ENCODE measurements at regions not wholly inside any gene's neighbourhood (a gene's known extent, or its start where the extent isn't known, plus 50 kb on each side); places are given as distances from the start of the nearest gene placed in this dataset.

DNA sequence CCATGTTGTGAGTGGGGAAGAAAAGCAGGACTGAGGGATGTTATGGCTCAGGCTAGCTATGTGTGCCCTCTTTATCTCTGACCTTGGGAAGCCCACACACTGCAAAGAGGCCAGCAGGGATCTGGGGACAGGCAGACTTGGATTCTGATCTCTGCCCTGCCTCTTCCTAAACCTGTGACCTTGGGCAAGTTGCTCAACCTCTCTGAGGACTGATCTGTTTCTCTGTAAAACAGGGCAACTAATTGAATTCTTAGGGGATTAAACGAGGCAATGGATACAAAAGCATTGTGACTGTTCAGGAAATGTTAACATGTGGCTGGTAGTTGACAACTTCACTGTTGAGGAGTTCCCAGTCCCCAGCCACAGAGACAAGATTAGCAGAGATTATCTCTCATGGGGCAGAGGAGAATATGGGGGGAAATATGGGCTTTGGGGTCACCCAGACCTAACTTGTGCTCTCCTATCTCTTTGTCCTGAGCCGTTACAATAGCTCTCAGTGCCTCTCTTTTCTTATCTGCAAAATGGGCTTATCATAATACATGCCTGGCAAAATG lies 184.7 kb upstream of the GLI2 start (continued):
- TF ChIP-seq ZNF398 (tag by site-specific recombination; IDR thresholded peaks at IDR 0.05) (no peak), ZNF184 (tag by site-specific recombination; IDR thresholded peaks at IDR 0.05) (no peak)

GRCh38 chr2:120551522-120551921 lies 184.1 kb upstream of the GLI2 start:
- Histone ChIP-seq H3K4me1 (ENCODE audit: control insufficient read depth, insufficient read depth, low read length) (no peaks in the 10 kb centered on the region), H3K9me3 (ENCODE audit: control insufficient read depth, insufficient read depth, low read depth, low read length) (no peaks in the 10 kb centered on the region), H3K4me3 (ENCODE audit: low read depth, low read length) (no peak overlapping the region), H3K36me3 (ENCODE audit: control insufficient read depth in 2 of 2, insufficient read depth in 1 of 2, low read length in 2 of 2) (no peaks in the 10 kb centered on the region), H3K27ac (ENCODE audit: extremely low read depth, low read depth, low read length) (no peak overlapping the region)
- ChIA-PET CTCF (interaction anchor here (0.6 to 4.3 kb wide), 10 partner anchors 8 to 238 kb away, joined by 3 to 36 read pairs (median 5); no protein-coding TSS in a partner anchor), POLR2A (no interaction called here)
- TF ChIP-seq ZNF561 (tag by site-specific recombination; IDR thresholded peaks at IDR 0.05; ENCODE audit: borderline replicate concordance) (no peak), ZNF792 (tag by site-specific recombination; IDR thresholded peaks at IDR 0.05) (no peak), MZF1 (tag by site-specific recombination; IDR thresholded peaks at IDR 0.05; ENCODE audit: borderline replicate concordance) (no peak), ZNF664 (tag by site-specific recombination; IDR thresholded peaks at IDR 0.05) (no peak), SP3 (tag by site-specific recombination; IDR thresholded peaks at IDR 0.05) (no peak), ZNF19 (tag by site-specific recombination; IDR thresholded peaks at IDR 0.05; ENCODE audit: low read depth) (no peak), INSM2 (tag by site-specific recombination; IDR thresholded peaks at IDR 0.05) (no peak), ZNF48 (tag by site-specific recombination; IDR thresholded peaks at IDR 0.05) (no peak), ZNF335 (tag by site-specific recombination; conservative IDR thresholded peaks at IDR 0.05) (no peak), ZNF544 (tag by site-specific recombination; IDR thresholded peaks at IDR 0.05) (no peak), ZBTB6 (tag by site-specific recombination; IDR thresholded peaks at IDR 0.05) (no peak), ZNF394 (tag by site-specific recombination; IDR thresholded peaks at IDR 0.05; ENCODE audit: borderline replicate concordance) (no peak), ZNF174 (tag by site-specific recombination; IDR thresholded peaks at IDR 0.05) (no peak), ZNF2 (tag by site-specific recombination; IDR thresholded peaks at IDR 0.05) (no peak), ZNF580 (tag by site-specific recombination; IDR thresholded peaks at IDR 0.05) (no peak), ZNF10 (tag by site-specific recombination; IDR thresholded peaks at IDR 0.05) (no peak)
- TF ChIP-seq, protein P1, sequence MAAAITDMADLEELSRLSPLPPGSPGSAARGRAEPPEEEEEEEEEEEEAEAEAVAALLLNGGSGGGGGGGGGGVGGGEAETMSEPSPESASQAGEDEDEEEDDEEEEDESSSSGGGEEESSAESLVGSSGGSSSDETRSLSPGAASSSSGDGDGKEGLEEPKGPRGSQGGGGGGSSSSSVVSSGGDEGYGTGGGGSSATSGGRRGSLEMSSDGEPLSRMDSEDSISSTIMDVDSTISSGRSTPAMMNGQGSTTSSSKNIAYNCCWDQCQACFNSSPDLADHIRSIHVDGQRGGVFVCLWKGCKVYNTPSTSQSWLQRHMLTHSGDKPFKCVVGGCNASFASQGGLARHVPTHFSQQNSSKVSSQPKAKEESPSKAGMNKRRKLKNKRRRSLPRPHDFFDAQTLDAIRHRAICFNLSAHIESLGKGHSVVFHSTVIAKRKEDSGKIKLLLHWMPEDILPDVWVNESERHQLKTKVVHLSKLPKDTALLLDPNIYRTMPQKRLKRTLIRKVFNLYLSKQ (tag by site-specific recombination; IDR thresholded peaks at IDR 0.05; ENCODE audit: borderline replicate concordance): no peak
- TF ChIP-seq, protein P2, sequence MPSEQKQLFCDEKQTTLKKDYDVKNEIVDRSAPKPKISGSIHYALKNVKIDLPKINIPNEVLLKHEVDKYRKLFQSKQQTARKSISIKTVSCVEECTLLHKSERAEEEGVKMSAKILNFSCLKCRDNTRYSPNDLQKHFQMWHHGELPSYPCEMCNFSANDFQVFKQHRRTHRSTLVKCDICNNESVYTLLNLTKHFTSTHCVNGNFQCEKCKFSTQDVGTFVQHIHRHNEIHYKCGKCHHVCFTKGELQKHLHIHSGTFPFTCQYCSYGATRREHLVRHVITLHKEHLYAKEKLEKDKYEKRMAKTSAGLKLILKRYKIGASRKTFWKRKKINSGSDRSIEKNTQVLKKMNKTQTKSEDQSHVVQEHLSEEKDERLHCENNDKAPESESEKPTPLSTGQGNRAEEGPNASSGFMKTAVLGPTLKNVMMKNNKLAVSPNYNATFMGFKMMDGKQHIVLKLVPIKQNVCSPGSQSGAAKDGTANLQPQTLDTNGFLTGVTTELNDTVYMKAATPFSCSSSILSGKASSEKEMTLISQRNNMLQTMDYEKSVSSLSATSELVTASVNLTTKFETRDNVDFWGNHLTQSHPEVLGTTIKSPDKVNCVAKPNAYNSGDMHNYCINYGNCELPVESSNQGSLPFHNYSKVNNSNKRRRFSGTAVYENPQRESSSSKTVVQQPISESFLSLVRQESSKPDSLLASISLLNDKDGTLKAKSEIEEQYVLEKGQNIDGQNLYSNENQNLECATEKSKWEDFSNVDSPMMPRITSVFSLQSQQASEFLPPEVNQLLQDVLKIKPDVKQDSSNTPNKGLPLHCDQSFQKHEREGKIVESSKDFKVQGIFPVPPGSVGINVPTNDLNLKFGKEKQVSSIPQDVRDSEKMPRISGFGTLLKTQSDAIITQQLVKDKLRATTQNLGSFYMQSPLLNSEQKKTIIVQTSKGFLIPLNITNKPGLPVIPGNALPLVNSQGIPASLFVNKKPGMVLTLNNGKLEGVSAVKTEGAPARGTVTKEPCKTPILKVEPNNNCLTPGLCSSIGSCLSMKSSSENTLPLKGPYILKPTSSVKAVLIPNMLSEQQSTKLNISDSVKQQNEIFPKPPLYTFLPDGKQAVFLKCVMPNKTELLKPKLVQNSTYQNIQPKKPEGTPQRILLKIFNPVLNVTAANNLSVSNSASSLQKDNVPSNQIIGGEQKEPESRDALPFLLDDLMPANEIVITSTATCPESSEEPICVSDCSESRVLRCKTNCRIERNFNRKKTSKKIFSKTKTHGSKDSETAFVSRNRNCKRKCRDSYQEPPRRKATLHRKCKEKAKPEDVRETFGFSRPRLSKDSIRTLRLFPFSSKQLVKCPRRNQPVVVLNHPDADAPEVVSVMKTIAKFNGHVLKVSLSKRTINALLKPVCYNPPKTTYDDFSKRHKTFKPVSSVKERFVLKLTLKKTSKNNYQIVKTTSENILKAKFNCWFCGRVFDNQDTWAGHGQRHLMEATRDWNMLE (tag by site-specific recombination; conservative IDR thresholded peaks at IDR 0.05; ENCODE audit: low read depth): no peak
- TF ChIP-seq, protein P3, sequence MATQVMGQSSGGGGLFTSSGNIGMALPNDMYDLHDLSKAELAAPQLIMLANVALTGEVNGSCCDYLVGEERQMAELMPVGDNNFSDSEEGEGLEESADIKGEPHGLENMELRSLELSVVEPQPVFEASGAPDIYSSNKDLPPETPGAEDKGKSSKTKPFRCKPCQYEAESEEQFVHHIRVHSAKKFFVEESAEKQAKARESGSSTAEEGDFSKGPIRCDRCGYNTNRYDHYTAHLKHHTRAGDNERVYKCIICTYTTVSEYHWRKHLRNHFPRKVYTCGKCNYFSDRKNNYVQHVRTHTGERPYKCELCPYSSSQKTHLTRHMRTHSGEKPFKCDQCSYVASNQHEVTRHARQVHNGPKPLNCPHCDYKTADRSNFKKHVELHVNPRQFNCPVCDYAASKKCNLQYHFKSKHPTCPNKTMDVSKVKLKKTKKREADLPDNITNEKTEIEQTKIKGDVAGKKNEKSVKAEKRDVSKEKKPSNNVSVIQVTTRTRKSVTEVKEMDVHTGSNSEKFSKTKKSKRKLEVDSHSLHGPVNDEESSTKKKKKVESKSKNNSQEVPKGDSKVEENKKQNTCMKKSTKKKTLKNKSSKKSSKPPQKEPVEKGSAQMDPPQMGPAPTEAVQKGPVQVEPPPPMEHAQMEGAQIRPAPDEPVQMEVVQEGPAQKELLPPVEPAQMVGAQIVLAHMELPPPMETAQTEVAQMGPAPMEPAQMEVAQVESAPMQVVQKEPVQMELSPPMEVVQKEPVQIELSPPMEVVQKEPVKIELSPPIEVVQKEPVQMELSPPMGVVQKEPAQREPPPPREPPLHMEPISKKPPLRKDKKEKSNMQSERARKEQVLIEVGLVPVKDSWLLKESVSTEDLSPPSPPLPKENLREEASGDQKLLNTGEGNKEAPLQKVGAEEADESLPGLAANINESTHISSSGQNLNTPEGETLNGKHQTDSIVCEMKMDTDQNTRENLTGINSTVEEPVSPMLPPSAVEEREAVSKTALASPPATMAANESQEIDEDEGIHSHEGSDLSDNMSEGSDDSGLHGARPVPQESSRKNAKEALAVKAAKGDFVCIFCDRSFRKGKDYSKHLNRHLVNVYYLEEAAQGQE (tag by site-specific recombination; IDR thresholded peaks at IDR 0.05): no peak
